HG03439 (cell line): ENCODE measurements at regions not wholly inside any gene's neighbourhood (a gene's known extent, or its start where the extent isn't known, plus 50 kb on each side); places are given as distances from the start of the nearest gene placed in this dataset.

Experiments used
- ATAC-seq: cut with Tn5 transposase; IDR thresholded peaks from one replicate; pipeline ENCODE4 v1.9.1; 2021; ENCODE audit warnings: mild to moderate bottlenecking, moderate library complexity; ENCODE audit not compliant: unreplicated experiment

- no peak for ATAC-seq
Measured at GRCh38 chr13:73767747-73768315, 366.4 kb downstream of the KLF12 start.

- ATAC-seq, result no peak
Measured at GRCh38 chr13:73767191-73767741, 366.9 kb downstream of the KLF12 start.

GRCh38 chr13:73765651-73766384 is 368.4 kb downstream of the KLF12 start:
- ATAC-seq, result no peak

- ATAC-seq, result no peak
Measured at GRCh38 chr13:73759434-73759833, 374.8 kb downstream of the KLF12 start.

GRCh38 chr13:73757481-73758233 is 376.5 kb downstream of the KLF12 start:
- no peak for ATAC-seq

DNA sequence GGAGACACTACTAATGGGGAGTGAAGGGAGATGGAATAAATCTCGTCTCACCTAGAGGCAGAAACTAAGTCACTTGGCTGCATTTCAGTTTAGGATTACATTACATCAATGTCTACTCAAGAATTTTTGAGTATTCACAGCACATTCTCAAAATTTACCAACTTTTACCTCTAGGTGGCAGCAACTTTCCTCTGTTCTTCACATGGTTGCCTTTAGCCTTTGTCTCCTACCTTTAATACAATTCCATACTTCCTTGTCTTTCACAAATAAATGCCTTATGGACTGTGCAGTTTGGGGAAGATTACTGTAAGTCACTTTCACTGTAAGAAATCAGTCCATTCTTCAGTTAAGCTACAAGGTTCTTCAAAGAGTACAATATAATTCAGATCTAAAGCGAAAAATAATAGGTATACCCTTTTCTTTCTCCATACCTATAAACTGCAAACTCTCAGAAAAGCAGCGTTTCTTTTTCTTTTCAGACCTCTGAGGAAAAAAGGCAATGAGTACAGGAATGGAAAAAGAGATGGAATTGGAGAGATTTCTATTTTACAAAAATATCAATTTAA is 379.4 kb downstream of the KLF12 start:
- ATAC-seq, result peak; percentile 53

DNA sequence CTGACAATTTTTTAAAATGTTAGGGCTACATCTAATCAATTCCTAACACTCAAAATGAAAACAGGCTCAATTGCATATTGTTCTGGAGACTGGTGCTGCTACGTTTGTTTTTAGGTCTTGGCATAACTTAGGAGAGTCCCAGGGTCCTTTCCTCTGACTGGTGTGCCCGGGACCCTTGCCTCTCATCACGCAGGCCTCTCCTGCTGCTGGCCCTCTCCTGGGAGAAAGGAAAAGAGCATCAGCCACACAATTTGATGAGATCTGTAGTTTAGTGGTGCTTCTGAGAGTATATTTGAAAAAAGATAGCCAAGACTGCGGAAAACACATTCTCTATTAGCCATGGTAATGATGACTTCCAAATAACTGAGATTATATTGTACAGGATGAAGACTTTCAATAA is 380.0 kb downstream of the KLF12 start:
- no peak for ATAC-seq

DNA sequence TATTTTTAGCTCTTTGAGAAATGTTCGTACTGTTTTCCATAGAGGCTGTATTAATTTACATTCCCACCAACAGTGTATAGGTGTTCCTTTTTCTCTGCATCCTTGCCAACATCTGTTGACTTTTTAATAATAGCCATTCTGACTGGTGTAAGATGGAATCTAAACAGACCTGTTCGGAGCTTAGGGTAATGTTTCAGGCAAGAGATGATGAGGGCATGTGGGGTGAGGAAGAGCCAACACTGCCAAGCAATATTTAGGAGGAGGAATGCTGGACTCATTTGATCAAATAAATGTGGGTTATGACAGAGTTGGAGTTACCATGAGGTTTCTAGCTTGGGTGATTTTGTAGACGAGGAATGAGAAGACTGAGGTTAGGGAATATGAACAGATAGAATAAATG is 382.9 kb downstream of the KLF12 start:
- ATAC-seq, result no peak

DNA sequence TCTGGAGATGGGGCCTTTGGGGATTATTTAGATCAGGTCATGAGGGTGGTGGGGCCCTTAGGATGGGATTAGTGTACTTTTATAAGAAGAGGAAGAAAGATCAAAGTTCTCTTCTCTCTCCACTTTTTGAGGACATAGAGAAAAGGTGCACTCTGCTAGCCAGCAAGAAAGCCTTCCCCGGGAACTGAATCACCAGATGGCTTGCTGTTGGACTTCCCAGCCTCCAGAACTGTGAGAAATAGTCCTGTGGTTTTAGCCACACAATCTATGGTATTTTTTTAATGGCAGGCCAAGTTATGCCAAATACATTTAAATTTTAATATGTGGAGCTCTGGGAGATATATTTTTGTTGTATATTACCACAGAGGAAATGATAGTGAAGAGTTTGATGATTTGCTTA is 385.8 kb downstream of the KLF12 start:
- ATAC-seq, result no peak

DNA sequence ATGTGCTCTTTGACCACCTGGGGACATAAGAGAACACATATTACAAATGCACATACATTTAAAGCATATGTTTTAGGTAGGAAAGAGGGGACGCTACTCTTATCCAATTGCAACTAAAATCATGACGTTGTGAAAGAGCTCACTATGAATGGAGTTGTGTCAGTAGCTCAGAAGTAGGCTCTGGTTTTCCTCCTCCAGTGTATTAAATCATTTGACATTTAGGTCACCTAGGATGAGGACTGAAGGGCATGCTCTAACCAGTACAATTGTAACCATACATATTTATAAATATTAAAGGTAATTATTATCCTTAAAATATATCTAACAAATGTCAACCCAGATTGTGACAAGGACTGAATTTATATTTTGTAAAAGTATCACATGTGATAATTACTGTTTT is 389.0 kb downstream of the KLF12 start:
- ATAC-seq, result no peak

GRCh38 chr13:73742982-73743381 is 391.2 kb downstream of the KLF12 start:
- no peak for ATAC-seq

DNA sequence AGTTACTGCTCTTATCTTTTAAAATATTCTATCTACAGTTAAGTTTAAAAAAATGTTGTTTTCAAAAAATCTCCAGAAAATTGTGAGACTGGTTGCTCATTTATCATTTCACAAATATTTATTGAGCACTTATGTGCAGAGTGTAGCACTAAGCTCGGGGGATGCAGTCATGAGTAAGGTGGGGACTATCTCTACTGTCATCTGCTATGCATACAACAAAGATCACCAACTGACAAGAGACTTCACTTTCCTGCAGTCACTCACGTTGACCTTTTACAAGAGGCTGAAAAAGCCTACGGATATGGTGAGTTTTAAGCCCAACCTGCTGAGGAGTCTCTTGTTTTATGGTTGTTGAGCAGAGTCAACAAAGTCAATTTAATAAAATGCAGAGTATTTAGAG is 392.5 kb downstream of the KLF12 start:
- ATAC-seq, result no peak

DNA sequence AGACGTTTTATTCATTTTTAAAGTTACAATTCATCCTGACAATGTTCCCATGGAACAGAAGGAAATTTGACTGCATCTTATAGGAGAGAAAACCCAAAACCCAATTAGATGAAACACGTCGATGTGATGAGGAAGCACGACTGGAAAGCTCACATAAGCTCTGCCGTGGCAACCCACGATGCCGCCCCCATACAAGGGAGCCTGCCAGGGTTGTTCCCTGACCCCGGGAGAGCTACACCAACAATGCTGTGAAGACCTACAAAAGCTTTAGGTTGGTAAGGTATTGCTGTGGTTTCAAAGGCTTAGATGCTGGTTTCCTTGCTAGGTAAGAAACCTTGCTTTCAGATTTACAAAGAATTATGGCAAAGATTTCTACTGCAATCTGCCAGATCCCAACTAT is 393.1 kb downstream of the KLF12 start:
- no peak for ATAC-seq

GRCh38 chr13:73740666-73741065 is 393.5 kb downstream of the KLF12 start:
- ATAC-seq, result no peak

GRCh38 chr13:73739394-73739793 is 394.8 kb downstream of the KLF12 start:
- ATAC-seq, result no peak

GRCh38 chr13:73738626-73739025 is 395.6 kb downstream of the KLF12 start:
- ATAC-seq, result no peak

DNA sequence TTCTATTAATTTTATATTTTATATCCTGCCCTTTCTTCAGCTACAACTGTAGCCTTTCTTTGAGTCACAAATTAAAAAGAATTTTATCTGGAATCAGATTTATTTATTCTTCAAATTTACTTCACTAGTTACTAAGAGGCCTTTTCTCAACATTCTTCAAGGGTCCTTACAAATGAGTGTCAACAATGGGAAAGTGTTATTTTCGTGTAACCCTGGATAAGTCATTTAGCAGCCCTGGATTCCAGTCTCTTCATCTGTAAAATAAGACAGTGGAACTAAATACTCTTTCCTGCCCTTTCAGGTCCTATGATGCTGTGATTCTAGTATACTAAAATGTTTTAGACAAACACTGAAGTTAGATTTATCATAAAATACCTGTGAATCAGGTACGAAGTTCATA is 397.0 kb downstream of the KLF12 start:
- ATAC-seq, result no peak

DNA sequence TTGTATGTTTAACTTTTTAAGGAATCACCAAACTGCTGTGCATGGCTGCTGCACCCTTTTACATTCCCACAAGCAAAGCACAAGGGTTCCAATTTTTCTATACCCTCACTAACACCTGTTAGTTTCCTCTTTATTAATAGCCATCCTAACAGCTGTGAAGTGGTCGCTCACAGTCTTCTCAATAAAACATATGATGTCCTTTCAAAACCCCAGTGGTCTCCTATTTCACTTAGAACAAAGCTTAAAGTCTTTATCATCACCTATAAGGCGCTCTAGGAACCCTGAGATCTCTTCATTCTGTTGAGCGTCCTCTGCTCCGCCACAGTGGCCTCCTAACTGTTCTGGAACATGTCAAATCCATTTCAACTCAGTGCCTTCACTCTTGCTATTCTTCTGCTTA is 400.5 kb downstream of the KLF12 start:
- no peak for ATAC-seq

- no peak for ATAC-seq
Measured at GRCh38 chr13:73732350-73732749, 401.9 kb downstream of the KLF12 start.

- no peak for ATAC-seq
Measured at GRCh38 chr13:73731564-73731963, 402.6 kb downstream of the KLF12 start.

DNA sequence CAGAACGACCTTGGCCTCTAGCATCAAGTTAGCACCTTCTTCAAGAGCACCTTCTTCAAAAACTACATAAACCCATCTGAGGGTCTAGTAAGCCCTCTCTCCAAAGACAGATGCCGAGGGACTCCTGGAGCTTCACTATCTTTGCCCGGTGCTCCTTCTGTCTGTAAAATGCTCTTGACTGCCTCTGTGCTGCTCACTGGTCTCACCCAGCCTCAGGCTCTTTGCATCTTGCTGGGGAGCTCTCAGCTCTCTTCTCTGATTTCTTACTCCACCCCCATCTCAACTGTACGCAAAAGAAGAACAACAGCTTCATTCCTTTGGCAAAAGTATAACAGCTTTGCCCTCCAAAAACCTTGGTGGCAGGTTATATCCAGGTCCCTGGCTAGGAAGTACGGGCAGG is 404.2 kb downstream of the KLF12 start:
- no peak for ATAC-seq

DNA sequence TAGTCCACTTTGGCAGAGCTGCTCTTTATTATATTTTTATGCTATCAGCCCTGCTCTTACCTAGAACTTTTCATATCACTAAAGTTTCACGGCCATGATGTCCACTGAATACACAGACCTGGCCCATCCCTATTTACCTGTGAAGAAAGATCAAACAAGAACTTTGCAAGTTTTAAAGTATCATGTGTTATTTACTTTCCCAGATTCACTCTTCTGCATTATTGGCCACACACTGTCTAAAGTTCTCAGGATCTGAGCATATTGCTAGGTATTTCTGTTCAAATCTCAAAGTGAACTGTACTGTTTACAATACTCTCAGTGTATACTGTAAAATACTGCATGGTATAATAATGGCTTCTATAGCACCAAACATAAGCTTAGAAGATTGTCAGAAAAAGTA is 405.2 kb downstream of the KLF12 start:
- no peak for ATAC-seq
